IPS DF 4.7 (cell line): ENCODE measurements at regions not wholly inside any gene's neighbourhood (a gene's known extent, or its start where the extent isn't known, plus 50 kb on each side); places are given as distances from the start of the nearest gene placed in this dataset.

Experiments used
- DNase-seq: peaks from one replicate; pipeline ENCODE4 v3.0.0-alpha.2; 2013; ENCODE audit warnings: low spot score; ENCODE audit errors: extremely low read depth

GRCh38 chr18:10009321-10010144, 95.7 kb downstream of the VAPA start:
- DNase-seq = no peak

DNA sequence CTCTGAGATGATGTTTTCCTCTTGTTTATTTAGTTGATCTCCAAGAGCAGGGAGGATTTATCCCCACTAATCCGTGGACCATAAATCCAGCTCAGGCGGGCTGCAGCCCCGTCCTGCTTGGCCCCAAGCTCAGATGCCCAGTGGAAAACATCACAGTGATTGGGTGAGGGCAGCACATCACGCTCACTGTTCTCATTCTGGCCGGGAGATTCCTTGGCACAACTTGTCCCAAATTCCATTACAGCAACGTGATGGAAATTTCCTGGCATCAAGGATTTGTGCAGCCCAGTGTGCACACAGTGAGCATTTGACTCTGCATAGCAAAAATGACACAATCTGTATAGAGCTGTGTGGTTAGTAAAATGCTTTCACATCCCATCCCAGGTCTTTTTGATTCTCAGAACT, 96.8 kb downstream of the VAPA start:
- DNase-seq = no peak

- DNase-seq = no peak
These were observed 97.2 kb downstream of the VAPA start for GRCh38 chr18:10011061-10011460.

DNA sequence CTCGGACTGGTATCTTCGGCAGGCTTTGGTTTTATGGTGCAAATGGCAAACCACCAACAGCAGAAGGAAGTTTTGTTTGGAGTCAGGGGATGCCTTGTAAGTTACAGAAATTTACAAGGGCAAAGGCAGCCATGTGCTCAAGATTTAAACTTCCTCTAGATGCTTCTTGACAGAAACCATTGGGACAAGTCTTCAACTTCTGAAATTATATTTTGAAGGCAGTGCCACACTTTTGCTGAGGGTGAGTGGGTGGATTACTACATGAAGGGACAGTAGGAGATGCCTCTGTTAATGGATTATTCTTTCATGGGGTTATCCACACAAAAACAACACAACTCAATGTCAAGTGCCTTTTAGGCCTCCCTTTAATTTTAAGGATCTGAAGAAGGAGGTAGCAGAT, 97.9 kb downstream of the VAPA start:
- DNase-seq = no peak

DNA sequence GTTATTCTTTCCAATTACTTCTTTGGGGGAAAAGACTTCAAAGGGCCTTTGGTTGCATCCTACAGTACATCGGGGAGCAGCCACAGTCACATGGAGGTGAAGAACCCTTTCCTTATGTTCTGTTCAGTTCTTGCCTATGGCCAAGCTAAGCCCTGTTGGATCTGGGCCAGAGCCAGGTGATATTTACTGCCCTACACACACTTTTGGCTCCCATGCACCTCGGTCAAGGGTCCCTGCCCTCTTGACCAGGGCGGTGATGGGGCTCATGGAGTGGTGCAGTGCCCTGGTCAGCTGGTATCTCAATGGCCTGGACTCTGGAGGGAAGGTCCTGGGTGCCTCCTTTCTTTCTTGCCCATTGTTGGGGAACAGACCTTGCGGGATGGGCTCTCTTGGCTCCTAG, 98.7 kb downstream of the VAPA start:
- DNase-seq = no peak

GRCh38 chr18:10013621-10014543, 100.1 kb downstream of the VAPA start:
- no peak for DNase-seq

DNA sequence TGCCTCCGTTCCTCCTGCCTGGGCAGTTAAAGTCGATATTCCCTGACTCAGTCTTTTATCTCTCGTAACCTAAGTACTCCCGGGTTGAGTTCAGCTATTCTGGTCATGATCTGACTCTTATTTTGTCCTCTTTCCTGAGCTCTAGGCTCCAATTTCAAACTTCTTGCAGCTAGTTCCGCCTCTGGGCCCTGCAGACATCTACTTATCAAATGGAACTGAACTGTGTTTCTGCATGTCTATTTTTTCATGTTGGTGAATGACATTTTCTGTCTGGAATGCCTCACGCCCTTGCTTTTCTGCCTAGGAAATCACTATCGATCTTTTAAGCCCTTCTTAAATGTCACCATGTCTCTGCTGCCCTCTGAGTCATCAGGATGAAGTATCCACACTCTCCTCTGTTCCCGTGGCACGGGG, 101.5 kb downstream of the VAPA start:
- no peak for DNase-seq

GRCh38 chr18:10015941-10016819, 102.4 kb downstream of the VAPA start:
- DNase-seq = no peak

DNA sequence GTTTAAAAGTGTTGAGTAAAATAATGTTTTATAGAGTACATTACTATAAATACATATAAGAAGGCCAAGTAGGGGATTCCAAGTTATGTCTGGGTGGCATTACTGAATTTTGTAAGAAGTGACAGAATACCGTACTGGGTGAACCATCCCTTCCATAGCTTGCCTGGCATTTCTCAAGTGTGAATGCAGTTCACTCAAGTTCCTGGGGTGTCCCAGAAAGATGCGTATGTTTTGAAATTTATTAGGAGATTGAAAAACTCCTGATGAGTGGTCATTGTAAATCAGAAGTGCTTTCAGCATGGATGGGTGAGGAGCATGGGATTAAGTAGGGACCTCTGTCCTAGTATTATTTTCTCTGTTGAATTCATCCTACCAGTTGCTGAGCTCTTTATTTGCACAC, 103.2 kb downstream of the VAPA start:
- DNase-seq = no peak

- no peak for DNase-seq
These were observed 104.5 kb downstream of the VAPA start for GRCh38 chr18:10018289-10018688.

GRCh38 chr18:10020171-10020570, 106.4 kb downstream of the VAPA start:
- no peak for DNase-seq

GRCh38 chr18:10022365-10022764, 108.5 kb downstream of the VAPA start:
- no peak for DNase-seq

GRCh38 chr18:10023853-10024570, 110.2 kb downstream of the VAPA start:
- DNase-seq = no peak

GRCh38 chr18:10025711-10026670, 112.2 kb downstream of the VAPA start:
- DNase-seq = no peak

- DNase-seq = no peak
These were observed 113.2 kb downstream of the VAPA start for GRCh38 chr18:10027031-10027430.

DNA sequence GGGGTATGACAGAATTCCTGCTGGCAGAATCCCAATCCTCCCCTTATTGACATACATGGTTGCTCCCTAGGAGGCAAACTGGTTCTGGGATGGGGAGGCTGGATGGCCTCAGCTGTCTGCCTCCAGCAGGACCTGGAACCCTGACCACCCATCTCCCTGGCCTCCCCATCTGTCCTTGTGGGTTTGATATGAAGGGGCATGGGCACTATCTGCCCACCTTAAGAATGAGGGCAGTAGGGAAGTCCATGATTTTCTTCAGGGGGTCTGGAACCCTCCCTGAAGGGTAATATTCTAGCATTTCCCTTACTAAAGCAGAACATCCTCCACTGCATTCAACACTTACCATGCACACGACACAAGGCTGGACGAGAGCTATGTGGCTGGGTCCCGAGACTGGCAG, 113.6 kb downstream of the VAPA start:
- DNase-seq = no peak

- no peak for DNase-seq
These were observed 115.9 kb downstream of the VAPA start for GRCh38 chr18:10029711-10030110.

- no peak for DNase-seq
These were observed 117.2 kb downstream of the VAPA start for GRCh38 chr18:10030816-10031541.
